Peyer's patch (tissue), 4 donors: ENCODE measurements at regions not wholly inside any gene's neighbourhood (a gene's known extent, or its start where the extent isn't known, plus 50 kb on each side); places are given as distances from the start of the nearest gene placed in this dataset.

Experiments used
- DNase-seq, 3 donors: peaks; one replicate each; pipeline ENCODE4 v3.0.0-alpha.2; 2017 to 2019
- H3K27ac ChIP-seq, 4 donors: fragments of 200-600 bp; sonication (generic); one replicate each; pipeline ENCODE4 v1.5.1; 2016 to 2019
- H3K27me3 ChIP-seq, 2 donors: fragments of 200-600 bp; sonication (generic); one replicate each; pipeline ENCODE4 v1.5.1; 2019
- H3K36me3 ChIP-seq, 3 donors: fragments of 200-600 bp; sonication (generic); one replicate each; pipeline ENCODE4 v1.5.1; 2016 to 2019
- H3K4me1 ChIP-seq, 4 donors: fragments of 200-600 bp; sonication (generic); one replicate each; pipeline ENCODE4 v1.5.1; 2016 to 2019
- H3K4me3 ChIP-seq, 4 donors: fragments of 200-600 bp; sonication (generic); 1 replicate in 3 of 4; 2 replicates in 1 of 4; pipeline ENCODE4 v1.5.1; 2016 to 2019; ENCODE audit warnings: mild to moderate bottlenecking in 1 of 4
- H3K9me3 ChIP-seq, 4 donors: fragments of 200-600 bp; sonication (generic); one replicate each; pipeline ENCODE4 v1.5.1; 2016 to 2019; ENCODE audit warnings: mild to moderate bottlenecking in 1 of 4
- POLR2A ChIP-seq, 2 donors: fragments of 450-650 bp; IDR thresholded peaks; one replicate each; pipeline ENCODE4 v1.5.1; 2017; ENCODE audit warnings: antibody characterized with exemption in 2 of 2, mild to moderate bottlenecking in 2 of 2, moderate library complexity in 2 of 2
- TF ChIP-seq, protein P1 (sequence below), 6 experiments: fragments of 450-650 bp in 4 of 6; fragments of 200-600 bp in 2 of 6; sonication (generic) in 1 of 6; IDR thresholded peaks; one replicate each; pipeline ENCODE4 v1.5.1; 2017 to 2019; ENCODE audit warnings: antibody characterized with exemption in 6 of 6, mild to moderate bottlenecking in 3 of 6, moderate library complexity in 1 of 6

DNA sequence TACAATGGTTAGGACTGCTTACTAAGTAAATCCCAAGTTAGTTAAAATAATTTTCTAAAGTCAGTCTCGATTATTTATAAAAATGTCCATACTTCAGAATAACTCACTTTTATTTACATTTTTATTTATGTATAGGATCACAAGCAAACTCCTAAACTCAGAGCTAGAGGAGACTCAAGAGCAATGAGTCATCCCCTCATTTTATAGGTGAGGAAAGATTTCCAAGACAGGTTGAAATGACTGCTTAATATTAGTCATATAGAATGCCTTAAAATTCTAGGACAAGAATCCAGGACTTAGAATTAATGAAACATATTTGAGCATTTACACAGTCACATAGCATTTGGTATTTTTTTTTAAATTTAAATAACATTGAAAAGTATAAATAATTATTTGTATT is 983.8 kb downstream of the SI start:
- H3K27me3 ChIP-seq, result no peaks in the 10 kb centered on the region
- H3K27ac ChIP-seq, result no peak overlapping the region
- no peak for DNase-seq
- no peaks in the 10 kb centered on the region for H3K36me3 ChIP-seq
- H3K4me3 ChIP-seq, result no peak overlapping the region
- no peaks in the 10 kb centered on the region for H3K9me3 ChIP-seq
- no peaks in the 10 kb centered on the region for H3K4me1 ChIP-seq
- TF ChIP-seq, protein P1, sequence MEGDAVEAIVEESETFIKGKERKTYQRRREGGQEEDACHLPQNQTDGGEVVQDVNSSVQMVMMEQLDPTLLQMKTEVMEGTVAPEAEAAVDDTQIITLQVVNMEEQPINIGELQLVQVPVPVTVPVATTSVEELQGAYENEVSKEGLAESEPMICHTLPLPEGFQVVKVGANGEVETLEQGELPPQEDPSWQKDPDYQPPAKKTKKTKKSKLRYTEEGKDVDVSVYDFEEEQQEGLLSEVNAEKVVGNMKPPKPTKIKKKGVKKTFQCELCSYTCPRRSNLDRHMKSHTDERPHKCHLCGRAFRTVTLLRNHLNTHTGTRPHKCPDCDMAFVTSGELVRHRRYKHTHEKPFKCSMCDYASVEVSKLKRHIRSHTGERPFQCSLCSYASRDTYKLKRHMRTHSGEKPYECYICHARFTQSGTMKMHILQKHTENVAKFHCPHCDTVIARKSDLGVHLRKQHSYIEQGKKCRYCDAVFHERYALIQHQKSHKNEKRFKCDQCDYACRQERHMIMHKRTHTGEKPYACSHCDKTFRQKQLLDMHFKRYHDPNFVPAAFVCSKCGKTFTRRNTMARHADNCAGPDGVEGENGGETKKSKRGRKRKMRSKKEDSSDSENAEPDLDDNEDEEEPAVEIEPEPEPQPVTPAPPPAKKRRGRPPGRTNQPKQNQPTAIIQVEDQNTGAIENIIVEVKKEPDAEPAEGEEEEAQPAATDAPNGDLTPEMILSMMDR (IDR thresholded peaks at IDR 0.05), result no peak
- TF ChIP-seq POLR2A (IDR thresholded peaks at IDR 0.05), result no peak

DNA sequence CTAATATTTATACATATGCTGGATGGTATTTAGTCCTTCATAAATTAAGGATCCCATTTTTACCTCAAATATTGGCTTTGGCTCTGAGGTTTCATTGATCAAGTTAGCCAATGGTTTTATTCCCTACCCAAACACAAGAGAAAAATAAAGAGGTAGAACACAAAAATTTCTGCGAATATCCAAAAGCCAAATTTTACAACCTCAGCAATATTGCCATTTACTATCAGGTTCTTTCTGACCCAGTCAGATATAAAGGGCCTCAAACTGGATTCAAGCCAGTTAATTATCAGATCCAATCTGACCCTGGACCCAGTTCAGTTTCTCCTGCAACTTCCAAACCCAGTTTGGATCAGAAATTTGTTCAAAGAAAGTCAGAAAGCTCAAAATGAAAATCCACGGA is 998.1 kb downstream of the SI start:
- Histone ChIP-seq H3K4me1 (no peaks in the 10 kb centered on the region), H3K36me3 (no peaks in the 10 kb centered on the region), H3K27ac (no peak overlapping the region), H3K4me3 (no peak overlapping the region), H3K27me3 (no peaks in the 10 kb centered on the region), H3K9me3 (no peaks in the 10 kb centered on the region)
- TF ChIP-seq POLR2A (IDR thresholded peaks at IDR 0.05), result no peak
- TF ChIP-seq, protein P1 (IDR thresholded peaks at IDR 0.05), result no peak
- no peak for DNase-seq

GRCh38 chr3:164064298-164064697 is 1014.0 kb downstream of the SI start:
- Histone ChIP-seq H3K9me3 (no peaks in the 10 kb centered on the region), H3K27ac (no peak overlapping the region), H3K4me3 (no peak overlapping the region), H3K36me3 (no peaks in the 10 kb centered on the region), H3K27me3 (no peaks in the 10 kb centered on the region), H3K4me1 (no peaks in the 10 kb centered on the region)
- no peak for TF ChIP-seq POLR2A (IDR thresholded peaks at IDR 0.05)
- TF ChIP-seq, protein P1 (IDR thresholded peaks at IDR 0.05), result no peak
- no peak for DNase-seq

DNA sequence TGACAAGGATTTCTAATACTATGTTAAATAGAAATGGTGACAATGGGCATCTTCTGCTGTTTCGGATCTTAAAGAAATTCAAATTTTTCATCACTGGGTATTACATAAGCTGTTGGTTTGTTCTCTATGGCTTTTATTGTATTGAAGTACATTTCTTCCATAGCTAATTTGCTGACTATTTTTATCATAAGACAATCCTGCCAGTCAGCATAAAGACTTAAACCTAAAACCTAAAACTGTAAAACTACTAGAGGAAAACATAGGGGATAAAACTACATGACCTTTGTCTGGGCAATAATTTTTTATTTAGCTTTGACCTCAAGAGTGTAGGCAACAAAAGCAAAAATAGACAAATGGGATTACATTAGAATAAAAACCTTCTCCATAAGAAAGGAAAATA is 1017.4 kb downstream of the SI start:
- Histone ChIP-seq H3K27ac (no peak overlapping the region), H3K4me1 (no peaks in the 10 kb centered on the region), H3K9me3 (no peaks in the 10 kb centered on the region), H3K4me3 (no peak overlapping the region), H3K27me3 (no peaks in the 10 kb centered on the region), H3K36me3 (no peaks in the 10 kb centered on the region)
- TF ChIP-seq POLR2A (IDR thresholded peaks at IDR 0.05), result no peak
- TF ChIP-seq, protein P1 (IDR thresholded peaks at IDR 0.05), result no peak
- no peak for DNase-seq

DNA sequence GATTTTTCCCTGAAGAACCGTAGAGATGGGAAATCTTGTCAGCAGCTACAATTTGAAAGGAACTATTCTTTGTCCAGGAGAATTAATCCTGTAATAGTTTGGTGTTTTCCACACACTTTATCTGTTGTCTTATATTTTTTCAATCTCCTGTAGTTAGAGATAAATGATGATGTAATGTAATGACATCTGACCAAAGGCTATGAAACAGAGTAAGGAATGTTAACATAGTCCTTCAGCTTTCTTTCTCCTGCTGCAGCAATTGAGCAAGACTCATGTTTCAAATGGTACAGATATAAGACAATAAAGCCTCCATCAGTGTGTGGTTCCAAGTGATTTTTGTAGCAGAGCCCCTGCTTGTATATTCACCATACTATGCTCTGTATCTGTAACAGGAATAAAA is 1028.4 kb downstream of the SI start:
- H3K27ac ChIP-seq, result no peak overlapping the region
- DNase-seq, result no peak
- no peaks in the 10 kb centered on the region for H3K27me3 ChIP-seq
- H3K4me3 ChIP-seq, result no peak overlapping the region
- no peaks in the 10 kb centered on the region for H3K4me1 ChIP-seq
- no peaks in the 10 kb centered on the region for H3K36me3 ChIP-seq
- no peak for TF ChIP-seq POLR2A (IDR thresholded peaks at IDR 0.05)
- TF ChIP-seq, protein P1 (IDR thresholded peaks at IDR 0.05), result no peak
- H3K9me3 ChIP-seq, result no peaks in the 10 kb centered on the region

DNA sequence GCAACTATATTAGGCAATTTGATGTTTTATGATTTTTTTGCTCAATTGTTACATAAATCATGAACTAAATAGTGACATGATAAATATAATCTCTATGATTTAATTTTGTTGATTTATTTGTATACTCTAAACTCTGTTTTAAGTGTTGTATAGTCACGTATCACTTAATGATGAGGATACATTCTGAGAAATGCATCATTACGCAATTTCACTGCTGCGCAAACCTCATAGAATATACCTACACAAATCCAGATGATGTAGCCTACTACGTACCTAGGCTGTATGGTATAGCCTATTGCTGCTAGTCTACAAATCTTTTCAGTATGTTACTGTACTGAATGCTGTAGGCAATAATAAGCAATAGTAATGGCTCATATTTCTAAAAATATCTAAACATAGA is 1029.8 kb downstream of the SI start:
- TF ChIP-seq, protein P1 (IDR thresholded peaks at IDR 0.05), result no peak
- no peak for TF ChIP-seq POLR2A (IDR thresholded peaks at IDR 0.05)
- no peak overlapping the region for H3K27ac ChIP-seq
- no peak for DNase-seq
- no peaks in the 10 kb centered on the region for H3K36me3 ChIP-seq
- H3K9me3 ChIP-seq, result no peaks in the 10 kb centered on the region
- no peak overlapping the region for H3K4me3 ChIP-seq
- no peaks in the 10 kb centered on the region for H3K27me3 ChIP-seq
- no peaks in the 10 kb centered on the region for H3K4me1 ChIP-seq
